RWPE2 (cell line): ENCODE measurements at regions not wholly inside any gene's neighbourhood (a gene's known extent, or its start where the extent isn't known, plus 50 kb on each side); places are given as distances from the start of the nearest gene placed in this dataset.
A peak's percentile ranks its signal among the peaks of the same experiment; 100 is the strongest.

Experiments
- ATAC-seq: fragments of 200-7000 bp; cut with Tn5 transposase; 3 replicates; pipeline ENCODE4 v1.9.1; 2021; ENCODE audit warnings: low read depth
- DNase-seq: peaks from one replicate; pipeline ENCODE4 v3.0.0-alpha.2; 2020; ENCODE audit warnings: low spot score
- H3K27ac ChIP-seq: fragments of 450-650 bp; 2 replicates; pipeline ENCODE4 v1.5.1; 2017; ENCODE audit warnings: mild to moderate bottlenecking; ENCODE audit not compliant: poor library complexity, severe bottlenecking
- H3K27me3 ChIP-seq: fragments of 250-450 bp; sonication (Bioruptor Pico); 2 replicates; pipeline ENCODE4 v1.5.1; 2021; ENCODE audit warnings: mild to moderate bottlenecking, moderate library complexity; ENCODE audit not compliant: insufficient read depth, poor library complexity, severe bottlenecking
- H3K36me3 ChIP-seq: fragments of 250-450 bp; sonication (Bioruptor Pico); 2 replicates; pipeline ENCODE4 v1.5.1; 2020; ENCODE audit warnings: low read depth, mild to moderate bottlenecking, moderate library complexity
- H3K4me1 ChIP-seq: fragments of 250-450 bp; sonication (Bioruptor Pico); 2 replicates; pipeline ENCODE4 v1.5.1; 2021; ENCODE audit warnings: mild to moderate bottlenecking, moderate library complexity; ENCODE audit not compliant: insufficient read depth, poor library complexity, severe bottlenecking
- H3K4me3 ChIP-seq: fragments of 250-450 bp; sonication (Bioruptor Pico); 2 replicates; pipeline ENCODE4 v1.5.1; 2021; ENCODE audit warnings: mild to moderate bottlenecking, moderate library complexity; ENCODE audit not compliant: severe bottlenecking
- H3K9me3 ChIP-seq: fragments of 250-450 bp; sonication (Bioruptor Pico); 2 replicates; pipeline ENCODE4 v1.5.1; 2021; ENCODE audit warnings: mild to moderate bottlenecking, moderate library complexity; ENCODE audit not compliant: severe bottlenecking
- TF ChIP-seq, protein P1 (sequence below): fragments of 450-650 bp; IDR thresholded peaks from one replicate; pipeline ENCODE4 v1.5.1; 2017; ENCODE audit warnings: mild to moderate bottlenecking, moderate library complexity; ENCODE audit not compliant: poor library complexity, severe bottlenecking

DNA sequence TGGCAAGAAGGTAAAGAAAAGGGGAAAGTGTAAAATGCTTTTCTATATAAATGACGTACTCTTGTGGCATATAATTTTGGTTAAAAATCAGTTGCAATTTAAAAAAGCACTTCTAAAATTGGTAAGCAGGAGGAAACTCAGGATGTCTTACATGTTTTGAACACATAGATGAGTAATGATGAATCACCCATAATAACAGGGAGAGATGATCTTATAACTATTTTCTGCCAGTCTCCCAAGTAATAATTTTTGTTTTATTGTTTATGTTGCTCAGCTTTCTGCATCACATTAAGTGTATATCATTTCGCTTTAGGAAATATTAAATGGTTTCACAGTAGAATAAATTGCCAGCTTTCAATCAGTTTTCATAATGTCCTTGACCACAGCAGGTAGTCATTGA, 1430.7 kb upstream of the PCDH20 start:
- Histone ChIP-seq H3K36me3 (no peaks in the 10 kb centered on the region), H3K27ac (no peak overlapping the region), H3K27me3 (no peaks in the 10 kb centered on the region), H3K4me3 (no peak overlapping the region), H3K4me1 (no peaks in the 10 kb centered on the region), H3K9me3 (no peaks in the 10 kb centered on the region)
- ATAC-seq, result 0 out of 3 replicates have a peak, but pooled peaks have one; percentile 44
- DNase-seq, result no peak
- TF ChIP-seq, protein P1, sequence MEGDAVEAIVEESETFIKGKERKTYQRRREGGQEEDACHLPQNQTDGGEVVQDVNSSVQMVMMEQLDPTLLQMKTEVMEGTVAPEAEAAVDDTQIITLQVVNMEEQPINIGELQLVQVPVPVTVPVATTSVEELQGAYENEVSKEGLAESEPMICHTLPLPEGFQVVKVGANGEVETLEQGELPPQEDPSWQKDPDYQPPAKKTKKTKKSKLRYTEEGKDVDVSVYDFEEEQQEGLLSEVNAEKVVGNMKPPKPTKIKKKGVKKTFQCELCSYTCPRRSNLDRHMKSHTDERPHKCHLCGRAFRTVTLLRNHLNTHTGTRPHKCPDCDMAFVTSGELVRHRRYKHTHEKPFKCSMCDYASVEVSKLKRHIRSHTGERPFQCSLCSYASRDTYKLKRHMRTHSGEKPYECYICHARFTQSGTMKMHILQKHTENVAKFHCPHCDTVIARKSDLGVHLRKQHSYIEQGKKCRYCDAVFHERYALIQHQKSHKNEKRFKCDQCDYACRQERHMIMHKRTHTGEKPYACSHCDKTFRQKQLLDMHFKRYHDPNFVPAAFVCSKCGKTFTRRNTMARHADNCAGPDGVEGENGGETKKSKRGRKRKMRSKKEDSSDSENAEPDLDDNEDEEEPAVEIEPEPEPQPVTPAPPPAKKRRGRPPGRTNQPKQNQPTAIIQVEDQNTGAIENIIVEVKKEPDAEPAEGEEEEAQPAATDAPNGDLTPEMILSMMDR, result no peak

DNA sequence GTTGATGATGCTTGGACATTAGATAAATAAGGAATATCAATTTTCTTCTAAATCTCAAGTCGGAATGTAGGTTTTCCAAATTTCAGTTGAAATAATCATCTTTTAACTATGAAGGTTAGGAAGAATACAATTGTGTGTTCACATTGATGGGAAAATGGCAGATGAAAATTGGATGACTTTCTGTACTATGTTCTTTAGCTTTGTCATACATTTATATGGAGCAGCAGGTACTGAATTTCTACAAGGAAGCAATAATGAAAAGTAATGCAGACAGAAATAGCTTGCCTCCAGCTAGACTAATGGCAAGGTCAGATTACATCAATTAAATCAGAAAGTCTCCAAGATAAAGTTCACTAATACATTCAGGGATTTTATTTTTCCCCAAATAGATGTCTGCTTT, 1423.7 kb upstream of the PCDH20 start:
- H3K9me3 ChIP-seq, result no peaks in the 10 kb centered on the region
- ATAC-seq (no peak), DNase-seq (no peak)
- no peaks in the 10 kb centered on the region for H3K27me3 ChIP-seq
- H3K4me1 ChIP-seq, result peaks cover 5% of the 10 kb centered on the region
- H3K4me3 ChIP-seq, result no peak overlapping the region
- no peak overlapping the region for H3K27ac ChIP-seq
- no peaks in the 10 kb centered on the region for H3K36me3 ChIP-seq
- TF ChIP-seq, protein P1, result no peak

DNA sequence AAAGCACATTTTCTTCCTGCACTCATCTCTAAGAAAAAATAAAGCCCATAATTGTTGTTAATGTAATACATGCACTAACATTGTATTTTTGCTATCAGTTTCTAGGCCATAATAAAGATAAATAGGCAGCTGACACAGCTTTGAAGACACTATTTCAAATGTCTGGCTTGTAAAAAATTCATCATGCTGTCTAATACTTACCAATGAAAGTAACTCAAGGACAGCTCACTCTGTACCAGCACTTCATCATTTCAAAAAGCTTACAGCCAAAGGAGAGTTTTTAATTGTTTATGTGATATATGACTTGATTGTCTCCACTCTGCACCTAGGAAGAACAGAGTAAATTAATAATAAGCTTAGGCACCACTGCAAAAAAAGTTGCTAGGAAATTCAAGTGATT, 1423.3 kb upstream of the PCDH20 start:
- no peak for DNase-seq
- TF ChIP-seq, protein P1, result no peak

DNA sequence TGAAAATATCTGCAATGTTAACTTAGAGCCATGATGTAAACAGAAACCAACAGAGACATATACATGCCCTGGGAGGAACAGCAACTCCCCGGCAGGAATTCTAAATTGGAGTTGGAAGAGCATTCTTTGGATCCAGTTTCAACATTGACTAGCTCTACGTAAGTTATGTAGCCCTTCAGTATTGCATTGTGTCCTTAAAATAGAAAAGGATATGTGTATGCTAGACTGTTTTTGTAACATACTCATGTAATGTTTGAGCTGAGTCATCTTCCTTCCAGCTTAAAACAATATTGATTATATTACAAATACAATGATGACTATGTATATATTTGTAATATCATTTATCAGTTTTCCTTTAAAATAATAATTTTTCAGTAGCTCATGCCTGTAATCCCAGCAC, 1422.2 kb upstream of the PCDH20 start:
- peaks cover 5% of the 10 kb centered on the region for H3K4me1 ChIP-seq
- ATAC-seq, result peak; percentile 78
- no peak overlapping the region for H3K4me3 ChIP-seq
- DNase-seq, result no peak
- H3K27ac ChIP-seq, result no peak overlapping the region
- no peaks in the 10 kb centered on the region for H3K27me3 ChIP-seq
- no peaks in the 10 kb centered on the region for H3K9me3 ChIP-seq
- H3K36me3 ChIP-seq, result no peaks in the 10 kb centered on the region
- TF ChIP-seq, protein P1, result no peak

More for the DNA sequence above, 1423.3 kb upstream of the PCDH20 start:
- Histone ChIP-seq H3K27ac (no peak overlapping the region), H3K4me1 (peaks cover 5% of the 10 kb centered on the region), H3K27me3 (no peaks in the 10 kb centered on the region), H3K9me3 (no peaks in the 10 kb centered on the region), H3K36me3 (no peaks in the 10 kb centered on the region), H3K4me3 (no peak overlapping the region)
- no peak for ATAC-seq

DNA sequence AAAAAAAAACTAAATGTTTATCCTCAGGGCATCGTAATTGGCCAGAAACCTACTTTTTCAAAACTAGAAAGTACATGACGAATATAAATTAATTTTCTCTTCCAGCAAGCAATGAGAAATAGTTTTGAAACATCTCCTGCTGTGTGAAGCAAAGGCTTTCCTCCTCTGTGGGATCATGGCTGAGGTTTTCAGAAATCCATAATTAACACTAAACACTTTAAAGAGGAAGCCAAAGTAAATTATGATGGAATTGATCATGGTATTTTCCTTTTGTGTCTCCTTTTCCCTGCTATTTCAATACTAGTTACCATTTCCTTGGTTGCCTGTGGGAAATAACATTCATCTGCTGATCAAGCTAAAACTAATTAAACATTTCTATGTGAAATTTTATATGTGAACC, 1413.8 kb upstream of the PCDH20 start:
- Histone ChIP-seq H3K9me3 (no peaks in the 10 kb centered on the region), H3K4me3 (no peak overlapping the region), H3K27me3 (no peaks in the 10 kb centered on the region), H3K27ac (no peak overlapping the region), H3K36me3 (no peaks in the 10 kb centered on the region), H3K4me1 (no peaks in the 10 kb centered on the region)
- DNase-seq (no peak), ATAC-seq (no peak)
- TF ChIP-seq, protein P1, result no peak
